SH-SY5Y (cell line): ENCODE measurements at regions not wholly inside any gene's neighbourhood (a gene's known extent, or its start where the extent isn't known, plus 50 kb on each side); places are given as distances from the start of the nearest gene placed in this dataset.

Experiments used
- GATA2 ChIP-seq: IDR thresholded peaks from 2 replicates; pipeline ENCODE4 v1.6.1; 2011; ENCODE audit warnings: mild to moderate bottlenecking, low read depth, low read length
- GATA3 ChIP-seq: IDR thresholded peaks from 2 replicates; pipeline ENCODE4 v1.6.1; 2011; ENCODE audit warnings: low read depth, mild to moderate bottlenecking, low read length, moderate library complexity

DNA sequence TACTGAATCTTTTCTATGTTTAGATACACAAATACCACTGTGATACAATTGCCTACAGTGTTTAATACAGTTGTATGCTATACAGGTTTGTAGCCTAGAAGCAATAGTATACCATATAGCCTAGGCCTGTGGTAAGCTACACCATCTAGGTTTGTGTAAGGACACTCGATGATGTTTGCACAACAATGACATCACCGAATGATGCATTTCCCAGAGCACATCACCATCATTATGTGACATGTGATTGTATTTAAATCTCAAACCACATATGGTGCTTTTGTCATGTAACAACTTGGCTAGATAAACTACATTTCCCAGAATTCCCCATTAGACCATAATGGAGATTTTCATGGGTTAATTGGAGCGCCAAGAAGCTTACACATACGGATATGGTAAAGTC, 128.4 kb upstream of the CPNE8 start:
- TF ChIP-seq GATA2: no peak
- no peak for TF ChIP-seq GATA3
